ENCODE measurements at regions not wholly inside any gene's neighbourhood (a gene's known extent, or its start where the extent isn't known, plus 50 kb on each side); places are given as distances from the start of the nearest gene placed in this dataset.

GRCh38 chr2:8441371-8441770 lies 240.5 kb upstream of the ID2 start:
- no peak overlapping the region for H2AFZ ChIP-seq (ENCODE audit: low read length)
- no peak overlapping the region for H3K4me3 ChIP-seq (ENCODE audit: low read length)
- no peaks in the 10 kb centered on the region for H3F3A ChIP-seq (ENCODE audit: insufficient read depth, low read length)
- H3K9me2 ChIP-seq (replicated peaks; ENCODE audit: insufficient read depth, low read length): no peaks in the 10 kb centered on the region
- H3K4me2 ChIP-seq (ENCODE audit: low read depth, low read length): no peak overlapping the region
- no peaks in the 10 kb centered on the region for H3K4me1 ChIP-seq (ENCODE audit: low read length)
- H3K36me3 ChIP-seq (replicated peaks; ENCODE audit: insufficient read depth, low read length): no peaks in the 10 kb centered on the region
- TF ChIP-seq, protein P1, sequence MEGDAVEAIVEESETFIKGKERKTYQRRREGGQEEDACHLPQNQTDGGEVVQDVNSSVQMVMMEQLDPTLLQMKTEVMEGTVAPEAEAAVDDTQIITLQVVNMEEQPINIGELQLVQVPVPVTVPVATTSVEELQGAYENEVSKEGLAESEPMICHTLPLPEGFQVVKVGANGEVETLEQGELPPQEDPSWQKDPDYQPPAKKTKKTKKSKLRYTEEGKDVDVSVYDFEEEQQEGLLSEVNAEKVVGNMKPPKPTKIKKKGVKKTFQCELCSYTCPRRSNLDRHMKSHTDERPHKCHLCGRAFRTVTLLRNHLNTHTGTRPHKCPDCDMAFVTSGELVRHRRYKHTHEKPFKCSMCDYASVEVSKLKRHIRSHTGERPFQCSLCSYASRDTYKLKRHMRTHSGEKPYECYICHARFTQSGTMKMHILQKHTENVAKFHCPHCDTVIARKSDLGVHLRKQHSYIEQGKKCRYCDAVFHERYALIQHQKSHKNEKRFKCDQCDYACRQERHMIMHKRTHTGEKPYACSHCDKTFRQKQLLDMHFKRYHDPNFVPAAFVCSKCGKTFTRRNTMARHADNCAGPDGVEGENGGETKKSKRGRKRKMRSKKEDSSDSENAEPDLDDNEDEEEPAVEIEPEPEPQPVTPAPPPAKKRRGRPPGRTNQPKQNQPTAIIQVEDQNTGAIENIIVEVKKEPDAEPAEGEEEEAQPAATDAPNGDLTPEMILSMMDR (IDR thresholded peaks at IDR 0.05; ENCODE audit: low read length): no peak
- no peak for TF ChIP-seq EZH2phosphoT487 (IDR thresholded peaks at IDR 0.05; ENCODE audit: low read length)
- no peak for TF ChIP-seq EZH2 (optimal IDR thresholded peaks at IDR 0.05; ENCODE audit: low read depth, low read length)
- no peaks in the 10 kb centered on the region for H4K20me1 ChIP-seq (ENCODE audit: insufficient read depth, low read length)
- no peak overlapping the region for H3K27ac ChIP-seq (ENCODE audit: low read length)
- DNase-seq: no peak
- no peaks in the 10 kb centered on the region for H3K9me3 ChIP-seq (replicated peaks; ENCODE audit: insufficient read depth, low read length)
- H3K79me2 ChIP-seq (ENCODE audit: low read length): no peaks in the 10 kb centered on the region
- H3K27me3 ChIP-seq (replicated peaks; ENCODE audit: insufficient read depth, low read length): no peaks in the 10 kb centered on the region
- no peak overlapping the region for H3K9ac ChIP-seq (ENCODE audit: low read length)

DNA sequence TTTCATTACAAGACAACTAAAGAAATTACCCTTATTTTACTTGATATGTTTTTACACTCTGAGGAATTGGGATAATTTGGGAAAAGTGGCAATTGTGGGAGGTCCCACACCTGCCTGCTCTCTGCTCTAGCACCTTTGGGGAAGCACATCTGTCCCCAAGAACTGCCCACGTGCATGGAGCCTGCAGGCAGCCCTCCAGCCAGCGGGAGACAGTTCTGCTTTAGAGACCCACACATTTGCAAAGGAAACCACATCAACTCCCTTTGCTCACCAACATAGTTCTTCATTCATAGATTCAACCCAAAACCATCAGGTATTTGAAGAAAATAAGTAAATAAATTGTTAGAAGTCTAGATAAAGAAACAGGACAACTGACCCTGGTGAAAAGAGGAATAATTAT lies 239.9 kb upstream of the ID2 start:
- Histone ChIP-seq H3K36me3 (replicated peaks; ENCODE audit: insufficient read depth, low read length) (no peaks in the 10 kb centered on the region), H3K79me2 (ENCODE audit: low read length) (no peaks in the 10 kb centered on the region), H3K27ac (ENCODE audit: low read length) (no peak overlapping the region), H4K20me1 (ENCODE audit: insufficient read depth, low read length) (no peaks in the 10 kb centered on the region), H3F3A (ENCODE audit: insufficient read depth, low read length) (no peaks in the 10 kb centered on the region), H3K9me3 (replicated peaks; ENCODE audit: insufficient read depth, low read length) (no peaks in the 10 kb centered on the region), H3K9me2 (replicated peaks; ENCODE audit: insufficient read depth, low read length) (no peaks in the 10 kb centered on the region), H3K27me3 (replicated peaks; ENCODE audit: insufficient read depth, low read length) (no peaks in the 10 kb centered on the region), H3K4me3 (ENCODE audit: low read length) (no peak overlapping the region), H3K9ac (ENCODE audit: low read length) (no peak overlapping the region), H3K4me1 (ENCODE audit: low read length) (no peaks in the 10 kb centered on the region), H2AFZ (ENCODE audit: low read length) (no peak overlapping the region), H3K4me2 (ENCODE audit: low read depth, low read length) (no peak overlapping the region)
- TF ChIP-seq EZH2 (optimal IDR thresholded peaks at IDR 0.05; ENCODE audit: low read depth, low read length) (no peak), EZH2phosphoT487 (IDR thresholded peaks at IDR 0.05; ENCODE audit: low read length) (no peak)
- TF ChIP-seq, protein P1 (IDR thresholded peaks at IDR 0.05; ENCODE audit: low read length): no peak
- DNase-seq: no peak

DNA sequence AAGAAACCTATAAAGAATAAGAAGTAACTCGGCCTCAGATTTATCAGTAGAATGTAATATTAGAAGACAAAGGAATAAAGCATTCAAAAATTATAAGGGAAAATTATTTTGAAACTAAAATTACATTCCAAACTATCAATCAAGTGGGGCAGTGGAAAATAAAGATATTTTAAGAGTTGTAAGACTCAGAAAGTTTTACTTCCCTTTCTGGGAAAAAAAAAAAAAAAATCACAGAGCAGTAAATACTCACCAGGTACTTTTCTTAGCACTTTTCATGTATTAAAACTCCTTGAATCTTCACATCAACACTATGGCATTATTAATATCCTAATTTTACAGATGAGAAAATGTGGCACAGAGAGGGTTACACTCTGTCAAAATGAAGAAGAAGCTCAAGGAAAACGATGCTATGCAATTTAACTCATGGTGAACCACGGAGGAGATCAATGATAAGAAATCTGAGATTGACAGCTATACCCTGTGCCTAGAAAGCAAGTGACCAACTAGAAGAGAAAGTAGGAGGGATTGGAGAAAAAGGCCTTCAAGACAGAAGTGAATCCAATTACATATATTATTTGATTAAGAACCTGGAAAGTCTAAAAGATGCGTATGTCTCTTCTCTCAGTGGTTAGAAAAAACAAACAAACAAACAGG lies 238.9 kb upstream of the ID2 start:
- TF ChIP-seq EZH2phosphoT487 (IDR thresholded peaks at IDR 0.05; ENCODE audit: low read length): no peak
- TF ChIP-seq EZH2 (optimal IDR thresholded peaks at IDR 0.05; ENCODE audit: low read depth, low read length): no peak
- TF ChIP-seq, protein P1 (IDR thresholded peaks at IDR 0.05; ENCODE audit: low read length): no peak
- no peaks in the 10 kb centered on the region for H3K27me3 ChIP-seq (replicated peaks; ENCODE audit: insufficient read depth, low read length)
- DNase-seq: no peak

More for the DNA sequence above, 238.9 kb upstream of the ID2 start:
- H3K4me3 ChIP-seq (ENCODE audit: low read length): no peak overlapping the region
- H3K9ac ChIP-seq (ENCODE audit: low read length): no peak overlapping the region
- no peak overlapping the region for H3K27ac ChIP-seq (ENCODE audit: low read length)
- no peaks in the 10 kb centered on the region for H3K4me1 ChIP-seq (ENCODE audit: low read length)
- no peak overlapping the region for H2AFZ ChIP-seq (ENCODE audit: low read length)
- no peaks in the 10 kb centered on the region for H3K9me3 ChIP-seq (replicated peaks; ENCODE audit: insufficient read depth, low read length)
- H3K4me2 ChIP-seq (ENCODE audit: low read depth, low read length): no peak overlapping the region
- H4K20me1 ChIP-seq (ENCODE audit: insufficient read depth, low read length): no peaks in the 10 kb centered on the region
- H3F3A ChIP-seq (ENCODE audit: insufficient read depth, low read length): no peaks in the 10 kb centered on the region
- H3K36me3 ChIP-seq (replicated peaks; ENCODE audit: insufficient read depth, low read length): no peaks in the 10 kb centered on the region
- no peaks in the 10 kb centered on the region for H3K9me2 ChIP-seq (replicated peaks; ENCODE audit: insufficient read depth, low read length)
- no peaks in the 10 kb centered on the region for H3K79me2 ChIP-seq (ENCODE audit: low read length)
